HepG2 (cell line): ENCODE measurements at regions not wholly inside any gene's neighbourhood (a gene's known extent, or its start where the extent isn't known, plus 50 kb on each side); places are given as distances from the start of the nearest gene placed in this dataset.

Experiments used
- ATAC-seq: fragments of 200-7000 bp; cut with Tn5 transposase; 3 replicates; pipeline ENCODE4 v1.9.1; 2020; ENCODE audit warnings: mild to moderate bottlenecking, moderate library complexity
- BruUV-seq: library from RNA; stranded (reverse); fragments of 400-500 nt; replicated peaks from 2 replicates; lab custom pipeline; 2021; lab: Mats Ljungman, UMichigan
- CTCF ChIA-PET: fragments of 300-600 bp; formaldehyde crosslinking; extraction: SDS; loops from one replicate; lab custom pipeline; 2021; ENCODE audit warnings: low total read pairs, inconsistent platforms, low intra/inter-chr PET ratio; lab: Yijun Ruan, JAX
- POLR2A ChIA-PET: fragments of 350-600 bp; sonication (Branson Sonifier 250); formaldehyde crosslinking; loops from one replicate; lab custom pipeline; 2020; ENCODE audit warnings: antibody characterized with exemption, inconsistent platforms; lab: Yijun Ruan, JAX
- DNase-seq: peaks from one replicate; pipeline ENCODE4 v3.0.0-alpha.2; 2015; ENCODE audit warnings: low spot score
- FAIRE-seq: peaks from 3 replicates; lab custom pipeline; 2011; peaks lifted over from hg19 to GRCh38; lab: Jason Lieb, UNC
- H2AFZ ChIP-seq: one replicate; pipeline ENCODE4 v1.6.1; 2011; ENCODE audit warnings: low read length, inconsistent platforms
- H3K27ac ChIP-seq: fragments of 300-600 bp; 3 replicates; pipeline ENCODE4 v1.8.0; 2011; ENCODE audit warnings: mixed run types, mild to moderate bottlenecking, mixed read lengths, low read length, inconsistent platforms; ENCODE audit not compliant: insufficient read depth; ENCODE audit errors: extremely low read length
- H3K27me3 ChIP-seq, 2 experiments: fragments of 200-600 bp in 1 of 2; 2 replicates in 1 of 2; 3 replicates in 1 of 2; pipeline versions ENCODE4 v1.6.0 to v1.8.0; 2011; ENCODE audit warnings: low read length in 2 of 2, mild to moderate bottlenecking in 2 of 2, moderate library complexity in 2 of 2, inconsistent platforms in 1 of 2; ENCODE audit not compliant: insufficient read depth in 2 of 2, control insufficient read depth in 1 of 2
- H3K36me3 ChIP-seq, 2 experiments: fragments of 200-600 bp in 1 of 2; replicated peaks in 1 of 2; 2 replicates in 1 of 2; 3 replicates in 1 of 2; pipeline versions ENCODE4 v1.5.1 to v1.8.0; 2011; ENCODE audit warnings: low read length in 2 of 2, inconsistent platforms in 1 of 2; ENCODE audit not compliant: insufficient read depth in 2 of 2, control insufficient read depth in 1 of 2
- H3K4me1 ChIP-seq: 2 replicates; pipeline ENCODE4 v1.5.1; 2012; ENCODE audit warnings: low read length, inconsistent platforms; ENCODE audit not compliant: insufficient read depth
- H3K4me2 ChIP-seq: 2 replicates; pipeline ENCODE4 v1.6.0; 2011; ENCODE audit warnings: low read depth, low read length, inconsistent platforms
- H3K4me3 ChIP-seq, 3 experiments: fragments of 200-600 bp in 1 of 3; sonication (generic), shearing (Covaris generic) in 1 of 3; replicated peaks in 1 of 3; 2 replicates each; pipeline ENCODE4 v1.5.1; 2011 to 2016; ENCODE audit warnings: low read length in 3 of 3, inconsistent platforms in 2 of 3, low read depth in 2 of 3, mild to moderate bottlenecking in 2 of 3, control low read depth in 1 of 3, mixed read lengths in 1 of 3; ENCODE audit not compliant: insufficient read depth in 1 of 3
- H3K79me2 ChIP-seq: one replicate; pipeline ENCODE4 v1.6.1; 2011; ENCODE audit warnings: low read length, inconsistent platforms; ENCODE audit not compliant: insufficient read depth
- H3K9ac ChIP-seq: 2 replicates; pipeline ENCODE4 v1.6.0; 2011; ENCODE audit warnings: mild to moderate bottlenecking, low read depth, low read length, inconsistent platforms; ENCODE audit not compliant: insufficient read depth
- H3K9me3 ChIP-seq: 2 replicates; pipeline ENCODE4 v1.5.1; 2012; ENCODE audit warnings: mild to moderate bottlenecking, low read length
- H4K20me1 ChIP-seq: 2 replicates; pipeline ENCODE4 v1.6.0; 2011; ENCODE audit warnings: inconsistent platforms, mild to moderate bottlenecking, low read length, moderate library complexity; ENCODE audit not compliant: insufficient read depth
- ARHGAP35 ChIP-seq: sonication (generic); formaldehyde crosslinking; IDR thresholded peaks from 2 replicates; pipeline ENCODE4 v1.9.0; 2022; ENCODE audit warnings: mild to moderate bottlenecking, inconsistent platforms, moderate library complexity, missing genetic modification reagents, borderline replicate concordance
- CHCHD3 ChIP-seq: sonication (generic); formaldehyde crosslinking; IDR thresholded peaks from 2 replicates; pipeline ENCODE4 v1.8.0; 2022; ENCODE audit warnings: mild to moderate bottlenecking, missing genetic modification reagents, moderate library complexity
- CTCF ChIP-seq: sonication (generic); formaldehyde crosslinking; IDR thresholded peaks from 2 replicates; pipeline ENCODE4 v1.5.0; 2020; ENCODE audit warnings: mild to moderate bottlenecking, missing genetic modification reagents, moderate library complexity
- ELK4 ChIP-seq: sonication (generic); formaldehyde crosslinking; IDR thresholded peaks from 2 replicates; pipeline ENCODE4 v1.9.0; 2021; ENCODE audit warnings: missing genetic modification reagents, borderline replicate concordance
- KDM1A ChIP-seq: IDR thresholded peaks from 2 replicates; pipeline ENCODE4 v1.6.1; 2016; ENCODE audit warnings: missing compliant biosample characterization
- KDM5B ChIP-seq: sonication (generic); formaldehyde crosslinking; IDR thresholded peaks from 2 replicates; pipeline ENCODE4 v1.4.0; 2020; ENCODE audit warnings: missing genetic modification reagents, mild to moderate bottlenecking, borderline replicate concordance
- MBNL3 ChIP-seq: fragments of 250-450 bp; sonication (Bioruptor Pico); conservative IDR thresholded peaks from 2 replicates; pipeline ENCODE4 v1.8.0; 2022; ENCODE audit warnings: mild to moderate bottlenecking, inconsistent platforms
- MTA3 ChIP-seq: sonication (generic); formaldehyde crosslinking; IDR thresholded peaks from 2 replicates; pipeline ENCODE4 v1.4.0; 2020; ENCODE audit warnings: missing genetic modification reagents
- PHF20 ChIP-seq: sonication (generic); formaldehyde crosslinking; IDR thresholded peaks from 2 replicates; pipeline ENCODE4 v1.5.0; 2020; ENCODE audit warnings: mild to moderate bottlenecking, missing genetic modification reagents
- POLR2G ChIP-seq: fragments of 200-400 bp; formaldehyde crosslinking; IDR thresholded peaks from 2 replicates; pipeline ENCODE4 v1.6.1; 2018; ENCODE audit warnings: mild to moderate bottlenecking, low read depth, low read length, moderate library complexity
- ZBTB33 ChIP-seq: sonication (generic); formaldehyde crosslinking; IDR thresholded peaks from 2 replicates; pipeline ENCODE4 v1.4.0; 2020; ENCODE audit warnings: missing genetic modification reagents
- ZBTB39 ChIP-seq: sonication (generic); formaldehyde crosslinking; IDR thresholded peaks from 2 replicates; pipeline ENCODE4 v1.5.0; 2020; ENCODE audit warnings: missing genetic modification reagents
- ZNF101 ChIP-seq: sonication (generic); formaldehyde crosslinking; IDR thresholded peaks from 2 replicates; pipeline ENCODE4 v1.4.0; 2020; ENCODE audit warnings: mild to moderate bottlenecking, low read depth, missing genetic modification reagents, borderline replicate concordance
- WGBS: methylation state at CpG from one replicate; pipeline ENCODE4 v1.1.6; 2017; ENCODE audit warnings: low lambda C conversion rate; 5-methylcytosine and 5-hydroxymethylcytosine counted together
- in situ Hi-C: cut with HindIII; loops from 2 replicates; pipeline ENCODE4 v1.10.0; 2017; ENCODE audit warnings: low pct_unique_long_range_greater_than_20kb; ENCODE audit not compliant: extremely low pct_ligation_motif_present
- intact Hi-C: fragments of 100-400 bp; cut with micrococcal nuclease; formaldehyde crosslinking; loops from one replicate; pipeline ENCODE4 v1.10.0; 2022; ENCODE audit not compliant: unreplicated experiment

- DNase-seq (no peak), FAIRE-seq (no peak)
- CTCF ChIA-PET, result no interaction called here
- WGBS, result 32% methylated on average over 21 of the region's 52 CpGs
- no peak overlapping the region for H2AFZ ChIP-seq
- no peak overlapping the region for H3K4me2 ChIP-seq
- H3K79me2 ChIP-seq, result no peaks in the 10 kb centered on the region
- TF ChIP-seq KDM5B (CRISPR knock-in tag) (no peak), ELK4 (CRISPR knock-in tag) (no peak), POLR2G (no peak), MBNL3 (CRISPR knock-in tag) (no peak), CHCHD3 (CRISPR knock-in tag) (no peak), CTCF (CRISPR knock-in tag) (no peak), ZNF101 (CRISPR knock-in tag) (no peak), ZBTB33 (CRISPR knock-in tag) (no peak), ARHGAP35 (CRISPR knock-in tag) (no peak), KDM1A (no peak), PHF20 (CRISPR knock-in tag) (no peak), ZBTB39 (no peak), MTA3 (CRISPR knock-in tag) (no peak)
- TF ChIP-seq, all 625 proteins: peak for 0
- Histone ChIP-seq H3K36me3 (no peaks in the 10 kb centered on the region), H3K27ac (no peak overlapping the region), H3K4me1 (no peaks in the 10 kb centered on the region), H3K27me3 (peaks cover 9 to 57% of the 10 kb centered on the region in 2 experiments; a peak in 4 of 5 replicates), H3K4me3 (no peak overlapping the region), H4K20me1 (0 out of 2 replicates have a peak, but pooled peaks cover 2% of the 10 kb centered on the region), H3K9me3 (no peaks in the 10 kb centered on the region), H3K9ac (no peak overlapping the region)
- in situ Hi-C loops, result no loop called here
- ATAC-seq, result no peak
- POLR2A ChIA-PET, result no interaction called here
- no TSS peak for BruUV-seq
- intact Hi-C loops, result no loop called here
These were observed 110.2 kb downstream of the NAV1 start for GRCh38 chr1:201648907-201649721.
